Subcutaneous abdominal adipose tissue (tissue), 5 donors: ENCODE measurements at regions not wholly inside any gene's neighbourhood (a gene's known extent, or its start where the extent isn't known, plus 50 kb on each side); places are given as distances from the start of the nearest gene placed in this dataset.
A peak's percentile ranks its signal among the peaks of the same experiment; 100 is the strongest.

Experiments
- H3K27ac ChIP-seq: one replicate; pipeline ENCODE4 v1.7.0; 2013; ENCODE audit warnings: low read depth, mild to moderate bottlenecking, inconsistent platforms, low read length, moderate library complexity
- H3K27me3 ChIP-seq, 5 donors: one replicate each; pipeline ENCODE4 v1.7.0; 2013; ENCODE audit warnings: low read length in 5 of 5, inconsistent platforms in 1 of 5; ENCODE audit not compliant: control insufficient read depth in 5 of 5, insufficient read depth in 4 of 5
- H3K36me3 ChIP-seq, 5 donors: one replicate each; pipeline ENCODE4 v1.7.0; 2013; ENCODE audit warnings: low read length in 5 of 5; ENCODE audit not compliant: control insufficient read depth in 5 of 5, insufficient read depth in 5 of 5
- H3K4me1 ChIP-seq, 5 donors: one replicate each; pipeline ENCODE4 v1.7.0; 2013; ENCODE audit warnings: low read length in 5 of 5, mild to moderate bottlenecking in 3 of 5, moderate library complexity in 1 of 5; ENCODE audit not compliant: control insufficient read depth in 5 of 5, insufficient read depth in 5 of 5
- H3K4me3 ChIP-seq, 5 donors: one replicate each; pipeline ENCODE4 v1.7.0; 2013; ENCODE audit warnings: low read length in 5 of 5, low read depth in 1 of 5
- H3K9ac ChIP-seq, 5 donors: one replicate each; pipeline ENCODE4 v1.7.0; 2013; ENCODE audit warnings: low read length in 5 of 5, mild to moderate bottlenecking in 4 of 5, moderate library complexity in 3 of 5
- H3K9me3 ChIP-seq, 5 donors: one replicate each; pipeline ENCODE4 v1.7.0; 2013; ENCODE audit warnings: low read length in 5 of 5; ENCODE audit not compliant: control insufficient read depth in 5 of 5
- donor health status: healthy.
- donor health status: healthy.
- donor health status: healthy.
- donor health status: healthy.
- donor health status: healthy.

- Histone ChIP-seq H3K9ac (peak overlapping the region in 4 of 5 donors; percentile 9 to 65 (median 28)), H3K9me3 (no peaks in the 10 kb centered on the region), H3K4me3 (no peak overlapping the region), H3K36me3 (no peaks in the 10 kb centered on the region), H3K27me3 (no peaks in the 10 kb centered on the region), H3K27ac (peak overlapping the region; percentile 96), H3K4me1 (peaks cover 7 to 25% (median 18%) of the 10 kb centered on the region in 5 donors)
Measured at GRCh38 chr1:40925834-40926410, 53.6 kb upstream of the CTPS1 start.

DNA sequence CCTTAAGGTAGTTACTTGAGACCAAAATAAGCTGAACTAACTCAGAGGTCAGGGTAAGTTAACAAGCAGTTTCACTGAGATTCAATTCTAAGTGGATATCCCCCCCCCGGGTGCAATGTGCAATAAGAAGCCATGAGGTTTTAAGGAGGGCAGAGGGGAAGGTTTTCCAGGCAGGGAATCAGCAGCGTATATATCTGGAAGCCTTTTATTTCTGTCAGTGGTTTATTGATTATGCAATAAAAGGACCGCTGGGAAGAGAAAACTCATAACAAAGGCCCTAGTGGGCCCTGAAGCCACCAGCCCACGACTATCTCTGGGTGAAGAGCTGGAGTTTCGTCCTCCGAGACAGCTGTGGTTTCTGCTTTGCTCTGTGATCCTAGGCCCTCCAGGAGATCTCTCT lies 53.1 kb upstream of the CTPS1 start:
- H3K27me3 ChIP-seq = no peaks in the 10 kb centered on the region
- H3K36me3 ChIP-seq = no peaks in the 10 kb centered on the region
- no peaks in the 10 kb centered on the region for H3K9me3 ChIP-seq
- no peak overlapping the region for H3K4me3 ChIP-seq
- peaks cover 9 to 27% (median 19%) of the 10 kb centered on the region in 5 donors for H3K4me1 ChIP-seq
- H3K27ac ChIP-seq = peak overlapping the region; percentile 96
- H3K9ac ChIP-seq = peak overlapping the region in 4 of 5 donors; percentile 9 to 67 (median 28)

DNA sequence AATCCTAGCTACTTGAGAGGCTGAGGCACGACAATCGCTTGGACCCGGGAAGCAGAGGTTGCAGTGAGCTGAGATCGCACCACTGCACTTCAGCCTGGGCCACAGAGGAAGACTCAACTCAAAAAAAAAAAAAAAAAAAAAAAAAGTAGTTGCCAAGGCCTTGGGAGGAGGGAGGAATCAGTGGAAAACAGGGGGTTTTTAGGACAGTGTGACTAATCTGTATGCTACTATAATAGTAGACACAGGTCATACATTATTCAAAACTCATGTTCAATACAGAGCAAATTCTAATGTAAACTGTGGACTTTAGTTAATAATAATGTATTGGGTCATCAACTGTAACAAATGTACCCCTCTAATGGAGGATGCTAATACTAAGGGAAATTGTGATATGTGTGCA lies 51.7 kb upstream of the CTPS1 start:
- H3K4me1 ChIP-seq = peaks cover 13 to 41% (median 31%) of the 10 kb centered on the region in 5 donors
- H3K9me3 ChIP-seq = no peaks in the 10 kb centered on the region
- H3K27me3 ChIP-seq = no peaks in the 10 kb centered on the region
- no peaks in the 10 kb centered on the region for H3K36me3 ChIP-seq
- no peak overlapping the region for H3K9ac ChIP-seq
- H3K27ac ChIP-seq = peak overlapping the region; percentile 21
- H3K4me3 ChIP-seq = no peak overlapping the region

DNA sequence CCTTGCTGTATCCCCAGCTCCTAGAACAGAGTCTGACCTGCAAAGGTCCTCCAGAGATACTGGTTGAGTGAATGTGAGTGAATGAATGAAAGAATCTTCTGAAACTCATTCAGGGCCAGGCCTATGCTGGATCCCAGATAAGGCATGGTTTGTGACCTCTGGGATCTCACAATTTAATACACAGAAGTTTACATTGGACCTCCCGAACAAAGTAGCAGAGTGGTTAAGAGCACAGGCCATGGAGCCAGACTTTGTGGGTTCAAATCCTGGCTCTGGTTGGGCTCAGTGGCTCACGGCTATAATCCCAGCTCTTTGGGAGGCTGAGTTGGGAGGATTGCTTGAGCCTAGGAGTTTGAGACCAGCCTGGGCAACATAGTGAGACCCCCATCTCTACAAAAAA lies 50.8 kb upstream of the CTPS1 start:
- no peak overlapping the region for H3K9ac ChIP-seq
- H3K27me3 ChIP-seq = no peaks in the 10 kb centered on the region
- no peaks in the 10 kb centered on the region for H3K9me3 ChIP-seq
- peak overlapping the region; percentile 15 for H3K27ac ChIP-seq
- H3K36me3 ChIP-seq = no peaks in the 10 kb centered on the region
- H3K4me1 ChIP-seq = peaks cover 13 to 45% (median 34%) of the 10 kb centered on the region in 5 donors
- no peak overlapping the region for H3K4me3 ChIP-seq

- peak overlapping the region; percentile 15 for H3K27ac ChIP-seq
- no peaks in the 10 kb centered on the region for H3K9me3 ChIP-seq
- H3K4me3 ChIP-seq = no peak overlapping the region
- H3K36me3 ChIP-seq = no peaks in the 10 kb centered on the region
- no peak overlapping the region for H3K9ac ChIP-seq
- H3K27me3 ChIP-seq = no peaks in the 10 kb centered on the region
- H3K4me1 ChIP-seq = peaks cover 13 to 45% (median 34%) of the 10 kb centered on the region in 5 donors
Measured at GRCh38 chr1:40929155-40929554, 50.3 kb upstream of the CTPS1 start.
